Panc1 (cell line): ENCODE measurements at regions not wholly inside any gene's neighbourhood (a gene's known extent, or its start where the extent isn't known, plus 50 kb on each side); places are given as distances from the start of the nearest gene placed in this dataset.

Experiments
- ATAC-seq: fragments of 200-7000 bp; cut with Tn5 transposase; 2 replicates; pipeline ENCODE4 v1.9.1; 2020; ENCODE audit warnings: mild to moderate bottlenecking, moderate library complexity
- BruUV-seq: library from RNA; stranded (reverse); fragments of 400-500 nt; replicated peaks from 2 replicates; lab custom pipeline; 2021; lab: Mats Ljungman, UMichigan
- CTCF ChIA-PET: fragments of 300-600 bp; sonication (Branson Sonifier 250); formaldehyde crosslinking; loops from one replicate; lab custom pipeline; 2022; ENCODE audit warnings: antibody characterized with exemption; lab: Charles Lee
- POLR2A ChIA-PET: fragments of 300-600 bp; sonication (Branson Sonifier 250); formaldehyde crosslinking; loops from one replicate; lab custom pipeline; 2022; ENCODE audit warnings: antibody characterized with exemption; lab: Charles Lee
- DNase-seq: peaks from one replicate; pipeline ENCODE4 v3.0.0-alpha.2; 2010; ENCODE audit warnings: low read depth, low spot score
- H3K27ac ChIP-seq: 2 replicates; pipeline ENCODE4 v1.5.1; 2011; ENCODE audit warnings: mild to moderate bottlenecking, low read length, inconsistent platforms
- H3K27me3 ChIP-seq: fragments of 200-500 bp; sonication (Bioruptor generic); 2 replicates; pipeline ENCODE4 v1.6.0; 2014; ENCODE audit warnings: low read length, inconsistent platforms; ENCODE audit not compliant: control insufficient read depth, insufficient read depth
- H3K36me3 ChIP-seq: fragments of 200-500 bp; sonication (Bioruptor generic); 2 replicates; pipeline ENCODE4 v1.5.1; 2014; ENCODE audit warnings: inconsistent platforms, mild to moderate bottlenecking, low read length, moderate library complexity; ENCODE audit not compliant: control insufficient read depth, insufficient read depth
- H3K4me1 ChIP-seq: 2 replicates; pipeline ENCODE4 v1.5.1; 2011; ENCODE audit warnings: inconsistent platforms, mild to moderate bottlenecking, low read length, moderate library complexity; ENCODE audit not compliant: control insufficient read depth, insufficient read depth
- H3K4me3 ChIP-seq, 2 experiments: 2 replicates each; pipeline ENCODE4 v1.5.1; 2011 to 2012; ENCODE audit warnings: low read depth in 2 of 2, low read length in 2 of 2, mild to moderate bottlenecking in 2 of 2, inconsistent platforms in 1 of 2, moderate library complexity in 1 of 2
- H3K9me3 ChIP-seq: fragments of 200-500 bp; sonication (Bioruptor generic); 2 replicates; pipeline ENCODE4 v1.5.1; 2014; ENCODE audit warnings: low read depth, mild to moderate bottlenecking, inconsistent platforms, low read length, moderate library complexity; ENCODE audit not compliant: control insufficient read depth, insufficient read depth
- POLR2AphosphoS5 ChIP-seq: IDR thresholded peaks from 2 replicates; pipeline ENCODE4 v1.6.1; 2012; ENCODE audit warnings: mild to moderate bottlenecking, low read depth, low read length, moderate library complexity
- REST ChIP-seq, 2 experiments: IDR thresholded peaks; 2 replicates each; pipeline ENCODE4 v1.6.1; 2011 to 2012; ENCODE audit warnings: low read depth in 2 of 2, control low read depth in 1 of 2, low read length in 1 of 2, mild to moderate bottlenecking in 1 of 2, moderate library complexity in 1 of 2; ENCODE audit not compliant: insufficient read depth in 1 of 2
- SIN3A ChIP-seq: IDR thresholded peaks from 2 replicates; pipeline ENCODE4 v1.6.1; 2012; ENCODE audit warnings: low read depth, mild to moderate bottlenecking, low read length, moderate library complexity, borderline replicate concordance; ENCODE audit not compliant: insufficient read depth
- TCF7L2 ChIP-seq: IDR thresholded peaks from 2 replicates; pipeline ENCODE4 v1.6.1; 2011; ENCODE audit warnings: mild to moderate bottlenecking, low read depth, low read length, inconsistent platforms
- in situ Hi-C: cut with HindIII; loops from 2 replicates; pipeline ENCODE4 v1.10.0; 2016; ENCODE audit warnings: low sequenced_read_pairs, low pct_unique_long_range_greater_than_20kb
- intact Hi-C: fragments of 100-400 bp; cut with micrococcal nuclease; formaldehyde crosslinking; loops from one replicate; pipeline ENCODE4 v1.10.0; 2022; ENCODE audit not compliant: unreplicated experiment
- TF ChIP-seq, protein P1 (sequence below): fragments of 450-650 bp; IDR thresholded peaks from 2 replicates; pipeline ENCODE4 v1.5.1; 2017; ENCODE audit warnings: mild to moderate bottlenecking

GRCh38 chr3:145854499-145854898 lies 306.5 kb downstream of the PLOD2 start:
- Histone ChIP-seq H3K4me3 (no peak overlapping the region), H3K27ac (no peak overlapping the region), H3K4me1 (no peaks in the 10 kb centered on the region), H3K9me3 (no peaks in the 10 kb centered on the region), H3K27me3 (no peaks in the 10 kb centered on the region), H3K36me3 (no peaks in the 10 kb centered on the region)
- no TSS peak for BruUV-seq
- DNase-seq (no peak), ATAC-seq (no peak)
- ChIA-PET POLR2A (no interaction called here), CTCF (no interaction called here)
- in situ Hi-C loops: no loop called here
- TF ChIP-seq, protein P1, sequence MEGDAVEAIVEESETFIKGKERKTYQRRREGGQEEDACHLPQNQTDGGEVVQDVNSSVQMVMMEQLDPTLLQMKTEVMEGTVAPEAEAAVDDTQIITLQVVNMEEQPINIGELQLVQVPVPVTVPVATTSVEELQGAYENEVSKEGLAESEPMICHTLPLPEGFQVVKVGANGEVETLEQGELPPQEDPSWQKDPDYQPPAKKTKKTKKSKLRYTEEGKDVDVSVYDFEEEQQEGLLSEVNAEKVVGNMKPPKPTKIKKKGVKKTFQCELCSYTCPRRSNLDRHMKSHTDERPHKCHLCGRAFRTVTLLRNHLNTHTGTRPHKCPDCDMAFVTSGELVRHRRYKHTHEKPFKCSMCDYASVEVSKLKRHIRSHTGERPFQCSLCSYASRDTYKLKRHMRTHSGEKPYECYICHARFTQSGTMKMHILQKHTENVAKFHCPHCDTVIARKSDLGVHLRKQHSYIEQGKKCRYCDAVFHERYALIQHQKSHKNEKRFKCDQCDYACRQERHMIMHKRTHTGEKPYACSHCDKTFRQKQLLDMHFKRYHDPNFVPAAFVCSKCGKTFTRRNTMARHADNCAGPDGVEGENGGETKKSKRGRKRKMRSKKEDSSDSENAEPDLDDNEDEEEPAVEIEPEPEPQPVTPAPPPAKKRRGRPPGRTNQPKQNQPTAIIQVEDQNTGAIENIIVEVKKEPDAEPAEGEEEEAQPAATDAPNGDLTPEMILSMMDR: no peak
- TF ChIP-seq POLR2AphosphoS5 (no peak), REST (IDR thresholded peaks at IDR 0.05; ENCODE audit: insufficient read depth in 1 of 2, low read depth in 2 of 2, low read length in 1 of 2) (no peak), SIN3A (no peak), TCF7L2 (no peak)
- intact Hi-C loops: no loop called here

DNA sequence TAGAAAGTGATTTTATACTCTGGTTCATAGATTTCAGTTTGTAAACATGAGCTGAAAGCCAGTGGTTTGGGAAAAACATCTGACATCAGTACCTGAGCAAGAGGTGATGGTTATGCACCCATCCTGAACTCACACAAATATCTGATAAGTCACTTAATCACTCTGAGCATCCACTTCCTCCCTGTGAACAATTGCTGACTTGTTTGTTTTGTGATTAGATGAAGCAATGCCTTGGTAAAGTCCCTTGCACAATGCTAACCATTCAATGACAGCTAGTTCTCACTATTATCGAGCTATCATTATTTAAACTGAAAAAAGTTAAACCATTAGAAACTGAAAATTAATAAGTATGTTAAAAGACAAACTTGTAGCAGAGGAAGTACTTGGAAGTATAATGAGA lies 303.0 kb downstream of the PLOD2 start:
- in situ Hi-C loops: no loop called here
- no peaks in the 10 kb centered on the region for H3K4me1 ChIP-seq
- no peaks in the 10 kb centered on the region for H3K27me3 ChIP-seq
- CTCF ChIA-PET: no interaction called here
- no peak overlapping the region for H3K4me3 ChIP-seq
- BruUV-seq: no TSS peak
- intact Hi-C loops: no loop called here
- POLR2A ChIA-PET: no interaction called here
- ATAC-seq (no peak), DNase-seq (no peak)
- TF ChIP-seq, protein P1: no peak
- no peak overlapping the region for H3K27ac ChIP-seq
- no peaks in the 10 kb centered on the region for H3K36me3 ChIP-seq
- no peaks in the 10 kb centered on the region for H3K9me3 ChIP-seq

DNA sequence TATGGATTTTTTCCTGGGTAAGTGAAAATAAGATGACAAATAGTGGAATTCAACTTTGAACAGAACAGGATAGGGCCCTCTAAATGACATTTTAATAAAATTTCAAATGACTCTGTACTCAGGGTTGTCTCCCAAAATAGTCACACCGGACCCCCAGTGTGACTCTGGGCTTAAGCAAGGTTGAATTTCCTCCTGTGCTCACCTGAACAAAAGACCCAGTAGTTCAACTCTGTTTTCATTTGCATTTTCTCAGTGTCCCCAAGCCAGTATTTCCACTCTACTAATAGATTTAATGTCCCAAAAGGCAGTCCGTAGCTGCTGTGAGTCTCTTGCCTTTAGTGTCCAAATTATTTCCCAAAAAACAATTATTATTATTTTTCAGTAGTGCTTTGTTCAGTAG lies 296.6 kb downstream of the PLOD2 start:
- in situ Hi-C loops (no loop called here), intact Hi-C loops (no loop called here)
- Histone ChIP-seq H3K4me1 (no peaks in the 10 kb centered on the region), H3K36me3 (no peaks in the 10 kb centered on the region), H3K27me3 (no peaks in the 10 kb centered on the region), H3K27ac (no peak overlapping the region), H3K9me3 (no peaks in the 10 kb centered on the region), H3K4me3 (no peak overlapping the region)
- ATAC-seq (no peak), DNase-seq (no peak)
- CTCF ChIA-PET: no interaction called here
- POLR2A ChIA-PET: no interaction called here
- TF ChIP-seq TCF7L2: no peak
- TF ChIP-seq, protein P1: no peak
- no peak for TF ChIP-seq POLR2AphosphoS5
- TF ChIP-seq SIN3A: no peak
- TF ChIP-seq REST (IDR thresholded peaks at IDR 0.05; ENCODE audit: insufficient read depth in 1 of 2, low read depth in 2 of 2, low read length in 1 of 2): no peak
- BruUV-seq: no TSS peak
